ENCODE measurements at regions not wholly inside any gene's neighbourhood (a gene's known extent, or its start where the extent isn't known, plus 50 kb on each side); places are given as distances from the start of the nearest gene placed in this dataset.
"Not testable (repeated sequence)": the region's sequence is repeated elsewhere in the genome, so short reads cannot be mapped to it uniquely, and the experiment has no call there.

GRCh38 chr1:197829011-197829410 lies 53.7 kb upstream of the DENND1B start:
- H3K4me1 Mint-ChIP-seq (ENCODE audit: low read depth); DNase-seq; H3K27me3 Mint-ChIP-seq (ENCODE audit: low read depth); H3K9me3 Mint-ChIP-seq; CTCF ChIA-PET; H3K36me3 Mint-ChIP-seq (ENCODE audit: low read depth); H3K27ac Mint-ChIP-seq; H3K4me3 Mint-ChIP-seq; intact Hi-C loops (cut with micrococcal nuclease): not testable (repeated sequence)

DNA sequence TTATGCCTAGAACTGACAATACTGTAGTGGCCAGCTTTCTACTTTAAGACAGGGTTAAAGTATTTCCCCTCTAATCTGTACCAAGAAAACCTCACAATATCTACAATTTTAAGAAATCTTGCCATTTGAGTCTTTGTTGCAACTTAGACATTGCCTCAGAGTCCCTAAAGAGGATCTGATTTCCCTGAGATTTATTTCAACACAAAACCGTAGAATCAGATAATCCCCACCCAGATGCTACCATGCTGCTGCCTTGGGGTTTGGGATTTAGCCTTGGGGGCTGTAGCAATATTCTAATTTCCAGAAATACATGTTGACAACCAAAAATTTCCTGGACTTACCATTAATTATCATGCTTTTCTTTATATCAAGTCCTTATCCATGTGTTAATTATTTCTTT lies 50.3 kb upstream of the DENND1B start:
- no peak for DNase-seq
- H3K27ac Mint-ChIP-seq = no peak overlapping the region
- H3K36me3 Mint-ChIP-seq (ENCODE audit: low read depth) = no peaks in the 10 kb centered on the region
- intact Hi-C loops (cut with micrococcal nuclease) = no loop called here
- CTCF ChIA-PET = no interaction called here
- no peaks in the 10 kb centered on the region for H3K9me3 Mint-ChIP-seq
- no peaks in the 10 kb centered on the region for H3K4me1 Mint-ChIP-seq (ENCODE audit: low read depth)
- no peak overlapping the region for H3K4me3 Mint-ChIP-seq
- H3K27me3 Mint-ChIP-seq (ENCODE audit: low read depth) = peaks cover 2% of the 10 kb centered on the region

All from activated naive CD4-positive, alpha-beta T cell treated with anti-CD3 and anti-CD28 coated beads for 36 hours (primary cell).